GM18907 (cell line): ENCODE measurements at regions not wholly inside any gene's neighbourhood (a gene's known extent, or its start where the extent isn't known, plus 50 kb on each side); places are given as distances from the start of the nearest gene placed in this dataset.

Experiments
- ATAC-seq: cut with Tn5 transposase; IDR thresholded peaks from one replicate; pipeline ENCODE4 v1.9.1; 2021; ENCODE audit warnings: mild to moderate bottlenecking, moderate library complexity; ENCODE audit not compliant: unreplicated experiment

GRCh38 chr10:2744547-2745200 is 322.7 kb upstream of the PFKP start:
- ATAC-seq = no peak

GRCh38 chr10:2734603-2735002 is 332.7 kb upstream of the PFKP start:
- no peak for ATAC-seq

GRCh38 chr10:2733278-2733963 is 333.9 kb upstream of the PFKP start:
- no peak for ATAC-seq

GRCh38 chr10:2731940-2732339 is 335.4 kb upstream of the PFKP start:
- ATAC-seq = no peak

GRCh38 chr10:2729197-2729596 is 338.2 kb upstream of the PFKP start:
- no peak for ATAC-seq

- ATAC-seq = no peak
Observed at GRCh38 chr10:2728087-2728486, 339.3 kb upstream of the PFKP start.

- no peak for ATAC-seq
Observed at GRCh38 chr10:2716596-2716995, 350.8 kb upstream of the PFKP start.

GRCh38 chr10:2714597-2714996 is 352.8 kb upstream of the PFKP start:
- ATAC-seq = no peak

GRCh38 chr10:2703953-2704352 is 363.4 kb upstream of the PFKP start:
- ATAC-seq = no peak

- ATAC-seq = no peak
Observed at GRCh38 chr10:2701802-2702201, 365.5 kb upstream of the PFKP start.

- ATAC-seq = peak; percentile 94
Observed at GRCh38 chr10:2700626-2701305, 366.6 kb upstream of the PFKP start.

GRCh38 chr10:2688958-2689357 is 378.4 kb upstream of the PFKP start:
- no peak for ATAC-seq

GRCh38 chr10:2686691-2687090 is 380.7 kb upstream of the PFKP start:
- ATAC-seq = no peak

- ATAC-seq = no peak
Observed at GRCh38 chr10:2682491-2682890, 384.9 kb upstream of the PFKP start.

- no peak for ATAC-seq
Observed at GRCh38 chr10:2681891-2682290, 385.5 kb upstream of the PFKP start.

- no peak for ATAC-seq
Observed at GRCh38 chr10:2680821-2681220, 386.5 kb upstream of the PFKP start.

GRCh38 chr10:2679646-2680045 is 387.7 kb upstream of the PFKP start:
- ATAC-seq = no peak

- ATAC-seq = no peak
Observed at GRCh38 chr10:2676455-2676854, 390.9 kb upstream of the PFKP start.

GRCh38 chr10:2674451-2674850 is 392.9 kb upstream of the PFKP start:
- ATAC-seq = no peak

- ATAC-seq = no peak
Observed at GRCh38 chr10:2670864-2671263, 396.5 kb upstream of the PFKP start.

GRCh38 chr10:2665772-2666171 is 401.6 kb upstream of the PFKP start:
- no peak for ATAC-seq

- ATAC-seq = no peak
Observed at GRCh38 chr10:2660276-2660675, 407.1 kb upstream of the PFKP start.
